ENCODE measurements at regions not wholly inside any gene's neighbourhood (a gene's known extent, or its start where the extent isn't known, plus 50 kb on each side); places are given as distances from the start of the nearest gene placed in this dataset.

DNA sequence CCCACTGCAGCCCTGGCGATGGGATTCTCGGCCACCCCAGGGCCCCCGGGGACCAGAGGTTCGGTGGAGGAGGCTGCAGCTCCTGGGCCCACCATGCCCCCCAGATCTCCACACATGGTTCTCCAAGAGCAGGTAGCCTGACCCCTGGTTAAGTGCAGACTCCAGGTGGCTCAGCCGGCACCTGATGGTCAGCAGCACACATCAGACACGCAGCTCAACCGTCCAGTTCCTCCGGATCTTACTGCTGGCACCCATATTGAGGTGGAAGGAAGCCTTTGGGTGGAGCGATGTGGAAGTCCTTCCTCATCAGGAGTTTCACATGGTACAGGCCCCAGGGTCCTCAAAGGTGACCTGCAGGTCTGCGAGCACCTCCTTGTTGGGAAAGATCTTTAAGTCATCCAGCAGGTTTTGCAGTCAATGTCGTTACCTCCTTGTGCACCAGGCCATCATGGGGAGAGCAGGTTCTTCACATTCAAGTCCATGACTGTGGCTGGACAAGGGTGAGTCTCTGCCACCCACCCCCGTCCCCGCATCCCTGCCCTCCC is 74.2 kb upstream of the EEPD1 start:
- intact Hi-C loops (cut with micrococcal nuclease) (no loop called here), in situ Hi-C loops (cut with MboI; ENCODE audit: low sequenced_read_pairs) (no loop called here), dilution Hi-C loops (cut with HindIII; ENCODE audit: low sequenced_read_pairs, unreplicated experiment) (no loop called here)
- no peak overlapping the region for H2BK20ac ChIP-seq (ENCODE audit: low read depth, low read length)
- no peak overlapping the region for H3K14ac ChIP-seq (replicated peaks; ENCODE audit: low read depth, low read length)
- no peaks in the 10 kb centered on the region for H3K4me1 ChIP-seq (ENCODE audit: control insufficient read depth, insufficient read depth, low read length)
- no peak overlapping the region for H4K5ac ChIP-seq (ENCODE audit: low read depth, low read length)
- no peak overlapping the region for H3K18ac ChIP-seq (ENCODE audit: low read depth, low read length)
- no peak overlapping the region for H3K4ac ChIP-seq (ENCODE audit: low read depth, low read length)
- no peak overlapping the region for H4K8ac ChIP-seq (ENCODE audit: low read depth in 2 of 2, low read length in 2 of 2)
- ChIA-PET POLR2A (ENCODE audit: unreplicated experiment) (no interaction called here), CTCF (no interaction called here)
- no peak overlapping the region for H2AK9ac ChIP-seq (replicated peaks; ENCODE audit: low read depth, low read length, poor library complexity)
- H3K9me3 ChIP-seq (ENCODE audit: control insufficient read depth, insufficient read depth, low read length): no peaks in the 10 kb centered on the region
- H3K36me3 ChIP-seq (ENCODE audit: control insufficient read depth, insufficient read depth, low read length): no peaks in the 10 kb centered on the region
- no peak overlapping the region for H3K27ac ChIP-seq (ENCODE audit: insufficient read depth, low read length)
- no peaks in the 10 kb centered on the region for H4K20me1 ChIP-seq (ENCODE audit: insufficient read depth, low read length)
- no peaks in the 10 kb centered on the region for H3K79me1 ChIP-seq (ENCODE audit: low read depth in 1 of 2, low read length in 2 of 2)
- H2BK120ac ChIP-seq (ENCODE audit: low read depth, low read length): no peak overlapping the region
- H4K91ac ChIP-seq (ENCODE audit: insufficient read depth, low read depth, low read length): no peak overlapping the region
- no peak for TF ChIP-seq CEBPB (IDR thresholded peaks at IDR 0.05; ENCODE audit: low read depth, low read length)
- H3K23ac ChIP-seq (ENCODE audit: low read depth, low read length): no peak overlapping the region
- H2AK5ac ChIP-seq (ENCODE audit: low read depth, low read length): no peak overlapping the region
- H3K4me3 ChIP-seq (ENCODE audit: insufficient read depth, low read depth, low read length): no peak overlapping the region
- no TSS peak for BruUV-seq (replicated peaks)
- H2BK5ac ChIP-seq (ENCODE audit: low read depth, low read length, poor library complexity, severe bottlenecking): no peak overlapping the region
- H3K56ac ChIP-seq (ENCODE audit: extremely low read depth, insufficient read depth, low read length): no peak overlapping the region
- H3K4me2 ChIP-seq (ENCODE audit: low read depth, low read length): no peak overlapping the region
- no peak for ATAC-seq (ENCODE audit: low read depth)
- H3K27me3 ChIP-seq (ENCODE audit: control insufficient read depth, insufficient read depth, low read length): peaks cover 34% of the 10 kb centered on the region
- no peak overlapping the region for H2BK15ac ChIP-seq (ENCODE audit: low read depth, low read length)
- no peak overlapping the region for H2AFZ ChIP-seq (replicated peaks; ENCODE audit: low read length, poor library complexity)
- no CpG with 5 or more reads among the region's 13 CpGs for WGBS, 2 experiments (ENCODE audit: extremely low coverage in 2 of 2, insufficient read length in 1 of 2)
- no peak overlapping the region for H3K9ac ChIP-seq (ENCODE audit: low read depth, low read length)
- DNase-seq: no peak
- no peaks in the 10 kb centered on the region for H3K9me1 ChIP-seq (ENCODE audit: insufficient read depth, low read length)
